ENCODE measurements at regions not wholly inside any gene's neighbourhood (a gene's known extent, or its start where the extent isn't known, plus 50 kb on each side); places are given as distances from the start of the nearest gene placed in this dataset.
A peak's percentile ranks its signal among the peaks of the same experiment; 100 is the strongest.

DNA sequence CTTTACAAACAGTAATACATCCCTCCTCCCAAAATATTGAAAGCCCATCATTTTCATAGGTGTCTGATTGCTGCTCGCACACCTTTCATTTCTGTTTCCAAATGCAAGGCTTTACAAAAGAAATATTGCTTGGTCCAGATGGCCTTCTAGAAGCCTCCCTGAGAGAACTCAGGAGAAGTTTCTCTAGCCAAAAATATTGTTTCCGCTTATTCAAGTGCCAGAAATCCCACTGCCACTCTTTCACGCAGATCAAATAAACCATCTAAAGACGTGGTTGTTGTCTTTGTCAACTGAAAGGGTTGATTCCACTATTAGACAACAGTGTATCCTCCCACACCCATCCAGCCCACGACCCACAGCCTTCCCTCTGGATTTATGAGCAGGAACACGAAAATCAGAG, 96.2 kb downstream of the ZIC5 start:
- Histone ChIP-seq H3K14ac (ENCODE audit: insufficient read depth, low read length) (no peak overlapping the region), H3T11ph (ENCODE audit: low read length) (no peak overlapping the region), H3K27me3 (ENCODE audit: insufficient read depth, low read length) (no peaks in the 10 kb centered on the region), H3K23ac (ENCODE audit: insufficient read length, low read depth, low read length) (no peak overlapping the region), H2BK12ac (ENCODE audit: insufficient read length, low read depth, low read length) (no peak overlapping the region), H3K9me3 (ENCODE audit: control insufficient read depth, low read depth, low read length) (no peaks in the 10 kb centered on the region), H3K4me1 (ENCODE audit: insufficient read depth, low read length) (peaks cover 6% of the 10 kb centered on the region), H3K23me2 (ENCODE audit: insufficient read length, low read depth, low read length, poor library complexity, severe bottlenecking) (no peaks in the 10 kb centered on the region), H4K20me1 (ENCODE audit: control insufficient read depth, insufficient read depth, insufficient read length) (no peaks in the 10 kb centered on the region), H3K79me1 (ENCODE audit: insufficient read depth, low read depth, low read length, poor library complexity, severe bottlenecking) (no peaks in the 10 kb centered on the region), H4K8ac (replicated peaks; ENCODE audit: insufficient read length, low read depth, low read length) (no peak overlapping the region), H3K4ac (ENCODE audit: low read depth, low read length) (no peak overlapping the region), H2BK120ac (ENCODE audit: low read depth, low read length, poor library complexity, severe bottlenecking) (no peak overlapping the region), H3K27ac (ENCODE audit: insufficient read length, low read depth, low read length) (no peak overlapping the region), H2BK15ac (ENCODE audit: low read depth, low read length) (no peak overlapping the region), H2AK5ac (ENCODE audit: insufficient read length, low read length) (no peak overlapping the region), H3K9ac (ENCODE audit: extremely low read depth, insufficient read length, low read length) (no peak overlapping the region), H2AFZ (ENCODE audit: low read length) (no peak overlapping the region), H4K91ac (ENCODE audit: insufficient read length, low read depth, low read length) (no peak overlapping the region), H2BK5ac (ENCODE audit: insufficient read length, low read length) (no peak overlapping the region), H4K5ac (ENCODE audit: insufficient read length, low read depth, low read length) (no peak overlapping the region), H3K79me2 (ENCODE audit: insufficient read depth, low read length) (no peaks in the 10 kb centered on the region; the same call in 1 of the 2 replicates), H2BK20ac (ENCODE audit: low read depth, low read length, poor library complexity, severe bottlenecking) (no peak overlapping the region), H3K56ac (ENCODE audit: insufficient read length, low read depth, low read length) (no peak overlapping the region), H3K18ac (ENCODE audit: insufficient read length, low read depth, low read length) (no peak overlapping the region), H3K4me2 (ENCODE audit: insufficient read depth, insufficient read length, low read length) (no peak overlapping the region)
- no peaks in the 10 kb centered on the region for H3K27me3 Mint-ChIP-seq (ENCODE audit: low read depth)
- no peak overlapping the region for H3K4me3 Mint-ChIP-seq
- no CpG with 5 or more reads among the region's 6 CpGs for WGBS (ENCODE audit: extremely low coverage, insufficient read length, low lambda C conversion rate)
- DNase-seq = no peak
- no peaks in the 10 kb centered on the region for H3K36me3 Mint-ChIP-seq (ENCODE audit: insufficient read depth in 1 of 3, low read depth in 3 of 3)
- H3K4me1 Mint-ChIP-seq = peaks cover 30 to 43% of the 10 kb centered on the region in 2 experiments
- TF ChIP-seq, protein P1, sequence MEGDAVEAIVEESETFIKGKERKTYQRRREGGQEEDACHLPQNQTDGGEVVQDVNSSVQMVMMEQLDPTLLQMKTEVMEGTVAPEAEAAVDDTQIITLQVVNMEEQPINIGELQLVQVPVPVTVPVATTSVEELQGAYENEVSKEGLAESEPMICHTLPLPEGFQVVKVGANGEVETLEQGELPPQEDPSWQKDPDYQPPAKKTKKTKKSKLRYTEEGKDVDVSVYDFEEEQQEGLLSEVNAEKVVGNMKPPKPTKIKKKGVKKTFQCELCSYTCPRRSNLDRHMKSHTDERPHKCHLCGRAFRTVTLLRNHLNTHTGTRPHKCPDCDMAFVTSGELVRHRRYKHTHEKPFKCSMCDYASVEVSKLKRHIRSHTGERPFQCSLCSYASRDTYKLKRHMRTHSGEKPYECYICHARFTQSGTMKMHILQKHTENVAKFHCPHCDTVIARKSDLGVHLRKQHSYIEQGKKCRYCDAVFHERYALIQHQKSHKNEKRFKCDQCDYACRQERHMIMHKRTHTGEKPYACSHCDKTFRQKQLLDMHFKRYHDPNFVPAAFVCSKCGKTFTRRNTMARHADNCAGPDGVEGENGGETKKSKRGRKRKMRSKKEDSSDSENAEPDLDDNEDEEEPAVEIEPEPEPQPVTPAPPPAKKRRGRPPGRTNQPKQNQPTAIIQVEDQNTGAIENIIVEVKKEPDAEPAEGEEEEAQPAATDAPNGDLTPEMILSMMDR (conservative IDR thresholded peaks at IDR 0.05) = no peak
- H3K9me3 Mint-ChIP-seq = no peaks in the 10 kb centered on the region
- H3K27ac Mint-ChIP-seq = peak overlapping the region in 2 of 3 experiments; percentile 73 to 78; a peak in 1 of 7 replicates

All from H9 (cell line).